HG02678 (cell line): ENCODE measurements at regions not wholly inside any gene's neighbourhood (a gene's known extent, or its start where the extent isn't known, plus 50 kb on each side); places are given as distances from the start of the nearest gene placed in this dataset.
"Not testable (repeated sequence)": the region's sequence is repeated elsewhere in the genome, so short reads cannot be mapped to it uniquely, and the experiment has no call there.

ENCODE experiments used
- ATAC-seq: cut with Tn5 transposase; IDR thresholded peaks from one replicate; pipeline ENCODE4 v1.9.1; 2021; ENCODE audit warnings: mild to moderate bottlenecking, moderate library complexity; ENCODE audit not compliant: unreplicated experiment

DNA sequence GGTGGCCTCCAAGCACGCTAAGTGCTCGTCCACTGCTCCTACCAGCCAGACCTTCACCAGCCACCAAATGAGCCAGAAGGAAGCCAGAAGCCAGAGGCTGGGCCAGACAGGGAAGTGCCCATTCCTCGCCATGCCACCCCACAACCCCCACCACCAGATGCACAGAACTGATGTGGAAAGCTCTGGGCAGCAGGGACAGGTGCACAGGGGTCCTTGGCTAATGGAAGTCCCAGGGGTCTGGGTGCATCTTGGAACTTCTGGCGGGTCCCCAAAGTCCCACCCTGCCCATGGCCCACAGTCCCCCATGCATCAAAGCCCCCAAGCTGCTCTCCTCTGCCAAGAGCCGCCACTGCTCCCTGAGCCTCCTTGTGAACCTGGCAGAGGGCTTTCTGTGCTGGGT, 173.1 kb upstream of the ID2 start:
- no peak for ATAC-seq

DNA sequence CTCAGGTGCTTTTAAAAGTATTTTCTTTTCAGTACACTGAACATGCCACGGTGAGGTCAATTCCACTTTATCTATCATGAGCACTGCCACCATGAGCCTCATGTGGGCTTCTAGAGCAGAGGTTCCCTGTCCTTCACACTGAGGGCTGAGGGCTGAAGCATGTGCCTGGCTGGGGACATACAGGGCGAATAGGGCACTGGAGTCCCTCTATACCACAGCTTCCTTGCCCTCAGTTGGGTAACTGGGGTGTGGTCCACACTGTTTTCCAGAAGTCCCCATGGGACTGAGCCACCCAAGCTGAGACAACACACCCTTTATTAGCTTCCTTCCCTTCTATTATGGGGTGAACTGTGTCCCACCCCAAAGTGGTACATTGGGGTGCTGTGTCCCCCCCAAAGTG, 172.2 kb upstream of the ID2 start:
- ATAC-seq: no peak

DNA sequence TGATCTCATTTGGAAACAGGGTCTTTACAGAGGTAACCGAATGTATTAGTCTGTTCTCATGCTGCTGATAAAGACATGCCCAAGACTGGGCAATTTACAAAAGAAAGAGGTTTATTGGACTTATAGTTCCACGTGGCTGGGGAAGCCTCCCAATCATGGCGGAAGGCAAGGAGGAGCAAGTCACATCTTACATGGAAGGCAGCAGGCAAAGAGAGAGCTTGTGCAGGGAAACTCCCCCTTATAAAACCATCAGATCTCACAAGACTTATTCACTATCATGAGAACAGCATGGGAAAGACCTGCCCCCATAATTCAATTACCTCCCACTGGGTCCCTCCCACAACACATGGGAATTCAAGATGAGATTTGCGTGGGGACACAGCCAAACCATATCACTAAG, 171.8 kb upstream of the ID2 start:
- ATAC-seq: not testable (repeated sequence)

DNA sequence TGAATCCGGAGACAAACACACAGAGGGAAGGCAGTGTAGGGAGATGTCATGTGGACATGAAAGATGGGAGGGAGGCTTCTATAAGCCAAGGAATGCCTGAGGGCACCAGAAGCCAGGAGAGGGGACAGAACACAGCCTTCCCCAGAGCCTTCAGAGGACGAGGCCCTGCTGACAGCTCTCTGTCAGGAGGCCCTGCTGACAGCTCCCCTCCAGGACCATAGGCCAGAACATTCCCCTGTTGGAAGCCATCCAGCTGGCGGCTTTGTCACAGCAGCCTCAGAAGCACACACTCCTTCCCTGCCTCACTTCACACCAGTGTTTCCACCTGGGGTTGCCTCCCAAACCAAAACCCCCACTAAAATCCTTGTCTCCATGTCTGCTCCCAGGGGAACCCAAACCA, 171.3 kb upstream of the ID2 start:
- ATAC-seq: no peak

DNA sequence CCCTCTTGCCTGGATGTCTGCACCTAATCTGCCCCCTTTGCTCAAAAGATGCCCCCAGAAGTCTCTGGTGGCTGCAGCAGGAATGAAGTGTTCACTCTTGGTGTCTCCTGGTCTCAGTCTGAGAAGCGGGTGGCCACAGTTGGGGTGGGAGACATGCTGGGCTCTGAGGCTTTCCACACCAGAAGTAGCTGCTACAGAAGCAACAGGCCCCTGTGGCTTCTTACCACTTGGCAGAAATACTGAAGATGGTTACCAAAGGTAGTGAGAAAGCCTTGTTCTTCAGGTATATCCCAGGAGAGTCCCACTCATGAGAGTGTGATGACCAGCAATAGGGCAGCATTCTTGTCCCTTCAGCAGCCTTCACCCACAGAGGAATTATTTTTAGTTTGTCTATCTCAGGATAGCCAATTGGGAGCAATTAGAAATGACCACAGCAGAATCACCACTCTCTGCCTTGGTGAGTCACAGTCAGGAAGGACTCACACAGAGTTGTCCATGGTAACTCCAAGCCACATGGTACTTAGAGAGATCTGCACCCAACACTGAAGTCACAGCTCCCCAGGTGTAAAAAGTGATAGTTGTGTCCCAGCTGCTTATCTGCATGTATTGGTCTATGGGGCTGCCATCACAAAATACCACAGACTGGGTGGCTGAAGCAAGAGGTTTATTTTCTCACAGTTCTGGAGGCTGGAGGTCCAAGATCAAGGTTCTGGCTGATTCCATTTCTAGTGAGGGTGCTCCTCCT, 169.8 kb upstream of the ID2 start:
- no peak for ATAC-seq

DNA sequence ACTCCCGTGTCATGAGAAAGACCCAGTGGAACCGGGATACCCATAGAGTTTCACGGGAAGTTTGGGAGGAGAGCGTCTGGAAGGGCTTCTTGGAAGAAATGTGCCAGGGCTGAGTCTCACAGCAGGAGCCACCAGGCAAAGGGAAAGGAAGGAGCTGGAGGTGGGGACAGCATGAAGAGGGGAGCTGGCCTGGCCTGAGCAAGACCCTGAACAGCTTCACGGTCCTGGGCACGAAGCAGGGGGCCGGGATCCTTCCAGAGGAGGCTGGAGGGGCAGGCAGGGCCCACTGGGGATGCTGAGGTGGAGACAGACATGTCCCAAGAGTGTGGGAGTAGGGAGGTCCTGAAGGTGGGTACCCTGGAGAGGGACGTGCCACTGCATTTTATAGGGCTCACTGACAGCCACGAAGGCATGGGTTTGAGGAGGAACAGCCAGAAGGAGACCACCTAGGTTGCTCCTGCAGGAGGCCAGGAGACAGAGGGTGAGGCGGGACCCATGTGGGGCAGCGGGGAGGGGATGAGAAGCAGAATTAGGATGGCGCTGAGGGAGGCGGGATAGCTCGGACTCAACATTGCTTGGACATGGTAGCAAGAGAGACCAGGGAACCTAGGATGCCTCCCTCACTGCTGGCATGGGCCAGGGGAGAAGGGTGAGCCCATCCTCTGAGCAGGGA, 168.1 kb upstream of the ID2 start:
- ATAC-seq: no peak

DNA sequence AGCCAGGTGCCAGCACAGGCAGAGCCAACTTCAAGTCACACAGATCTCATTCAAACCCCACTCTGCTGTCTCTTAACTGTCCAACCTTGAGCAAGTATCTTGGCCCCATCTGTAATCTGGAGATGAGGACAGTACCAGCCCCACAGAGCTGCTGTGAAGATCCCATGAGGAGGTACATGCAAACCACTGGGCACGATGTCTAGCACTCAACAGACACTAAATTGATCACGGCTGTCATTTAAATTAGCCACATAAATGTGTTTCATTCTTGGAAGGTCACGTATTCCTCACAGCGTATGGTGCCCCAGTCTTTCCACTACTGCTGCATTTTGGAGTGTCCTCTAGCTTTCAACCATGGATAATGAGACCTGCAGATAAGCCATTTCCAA, 167.6 kb upstream of the ID2 start:
- ATAC-seq: no peak

DNA sequence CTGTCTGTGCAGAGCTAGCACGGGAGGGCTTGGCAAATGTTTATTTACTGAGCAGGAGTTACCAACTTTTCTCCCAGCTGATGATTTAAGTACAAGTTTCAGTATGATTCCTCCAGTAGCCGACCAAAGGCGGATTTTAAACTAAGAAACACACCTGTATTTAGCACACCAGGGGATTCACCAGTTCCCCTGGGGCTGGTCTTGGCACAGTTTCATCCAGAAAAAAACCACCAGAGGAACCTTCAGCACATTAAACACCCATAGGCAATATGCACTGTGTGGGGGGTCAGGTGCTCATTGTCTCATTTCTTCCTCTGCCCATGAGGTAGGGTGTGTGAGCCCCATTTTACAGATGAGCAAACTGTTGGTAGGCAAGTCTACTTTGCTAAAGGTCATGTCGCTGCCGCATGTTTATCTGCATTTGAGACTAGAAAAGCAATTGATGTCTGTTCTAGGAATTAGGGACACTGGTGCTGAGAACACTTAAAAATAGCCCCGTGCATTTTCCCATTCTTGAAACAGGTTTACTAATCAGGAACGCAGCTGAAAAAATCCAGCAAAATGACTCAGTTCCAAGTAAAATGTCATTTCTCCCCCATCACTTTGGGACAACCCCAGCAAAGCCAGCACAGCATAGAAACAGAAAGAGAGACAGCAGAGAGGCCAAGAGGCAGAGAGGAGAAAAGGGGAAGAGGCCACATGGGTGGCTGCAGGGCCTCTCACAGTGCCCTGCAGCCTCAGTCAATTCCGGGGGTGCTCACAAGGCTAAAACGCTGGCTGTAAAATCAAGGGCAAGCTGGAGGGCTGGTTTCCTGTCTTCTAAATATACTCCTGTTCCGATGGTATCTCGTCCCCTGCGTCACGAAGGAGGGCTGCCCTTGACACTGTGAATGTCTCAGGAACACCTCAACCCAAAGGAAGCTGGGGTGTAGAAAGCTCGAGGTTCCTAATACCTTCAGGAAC, 166.8 kb upstream of the ID2 start:
- ATAC-seq: peak; percentile 66

DNA sequence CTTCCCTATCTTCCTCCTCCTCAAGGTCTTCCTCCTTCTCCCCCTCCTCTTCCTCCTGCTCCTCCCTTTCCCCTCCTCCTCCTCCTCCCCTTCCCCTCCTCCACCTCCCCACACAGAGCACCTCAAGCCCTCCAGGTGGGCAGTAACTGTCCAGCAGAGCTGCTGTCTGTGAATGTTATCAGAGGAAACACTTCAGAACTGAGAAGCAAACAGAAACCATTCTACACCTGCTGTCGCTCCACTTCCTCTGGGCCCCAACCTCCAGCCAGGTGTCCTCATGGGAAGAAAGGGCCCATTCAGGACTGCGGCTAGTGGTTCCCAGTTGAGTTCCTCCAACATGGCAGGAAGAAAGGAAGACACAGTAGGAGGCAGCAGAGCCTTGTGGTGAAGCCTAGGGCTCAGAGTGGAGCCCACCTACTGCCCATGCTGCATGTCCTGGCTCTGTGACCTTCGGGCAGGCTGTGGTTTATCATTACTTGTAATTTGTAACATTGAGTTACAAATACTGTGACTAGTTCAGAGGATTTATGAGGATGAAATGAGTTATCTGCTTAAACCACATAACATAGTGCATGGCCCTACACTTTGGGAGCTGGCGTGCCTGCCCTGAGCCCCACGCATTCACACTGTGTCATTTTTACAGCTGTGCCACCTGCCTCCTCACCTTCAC, 165.9 kb upstream of the ID2 start:
- ATAC-seq: peak; percentile 46

DNA sequence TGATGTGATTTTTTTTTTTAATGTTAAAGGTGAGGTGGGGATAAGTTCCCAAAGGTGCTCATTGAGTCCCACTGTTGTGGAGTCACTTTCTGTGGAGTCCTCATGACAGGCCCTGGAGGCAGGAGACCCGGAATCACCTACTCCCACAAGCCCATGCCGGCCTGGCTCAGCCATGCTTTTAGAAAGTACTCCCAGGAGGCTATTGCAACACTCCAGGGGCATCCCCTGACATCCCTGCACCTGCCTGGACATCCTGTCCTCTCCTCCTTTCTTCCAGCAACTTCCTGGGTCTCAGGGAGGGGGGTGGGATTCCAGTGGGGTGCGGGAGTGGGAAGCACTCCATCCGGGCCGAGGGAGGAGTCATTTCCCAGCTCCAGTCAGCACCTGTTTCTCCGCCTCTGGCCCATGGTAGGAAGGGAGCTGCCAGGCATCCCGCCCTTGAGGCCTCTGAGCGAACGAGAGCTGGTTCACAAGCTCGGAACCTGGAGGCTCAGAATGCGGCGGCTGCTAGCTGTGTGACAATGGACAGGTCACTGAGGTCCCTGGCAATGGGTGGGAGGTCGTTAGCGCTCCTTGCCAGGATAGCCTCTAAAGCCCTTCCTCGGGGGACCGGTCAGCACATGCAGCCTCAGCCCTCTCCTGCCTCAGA, 163.9 kb upstream of the ID2 start:
- no peak for ATAC-seq

DNA sequence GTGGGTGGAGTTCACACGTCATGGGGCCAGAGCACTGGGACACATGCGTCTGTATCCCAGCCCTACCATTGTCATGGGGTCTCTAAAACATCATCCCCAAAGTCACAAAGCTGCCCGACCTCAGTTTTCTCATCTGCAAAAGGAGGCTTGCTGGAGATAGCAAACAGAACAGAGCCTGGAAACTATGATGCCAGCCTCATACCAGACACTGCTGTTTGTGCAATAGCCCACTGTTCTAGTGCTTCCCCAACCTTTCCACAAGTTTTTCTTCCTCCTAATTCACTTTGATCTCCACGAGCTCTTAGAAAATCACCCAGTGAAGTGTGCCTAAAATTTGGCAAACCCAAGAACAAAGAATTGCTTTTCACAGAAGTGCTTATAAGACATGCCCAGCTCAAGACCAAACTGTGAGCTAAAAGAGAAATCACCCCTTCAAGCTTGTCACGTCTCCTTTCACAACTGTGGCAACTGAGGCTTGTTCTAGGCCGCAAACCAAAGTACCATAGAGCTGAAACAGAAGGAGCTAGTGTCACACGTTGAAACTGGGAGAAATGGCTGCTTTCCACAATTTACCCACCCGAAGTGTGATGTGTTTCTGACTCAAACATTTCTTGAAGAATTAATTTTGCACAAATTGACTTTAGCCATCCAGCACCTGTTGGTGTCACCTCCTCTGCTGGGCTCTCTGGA, 162.7 kb upstream of the ID2 start:
- no peak for ATAC-seq

DNA sequence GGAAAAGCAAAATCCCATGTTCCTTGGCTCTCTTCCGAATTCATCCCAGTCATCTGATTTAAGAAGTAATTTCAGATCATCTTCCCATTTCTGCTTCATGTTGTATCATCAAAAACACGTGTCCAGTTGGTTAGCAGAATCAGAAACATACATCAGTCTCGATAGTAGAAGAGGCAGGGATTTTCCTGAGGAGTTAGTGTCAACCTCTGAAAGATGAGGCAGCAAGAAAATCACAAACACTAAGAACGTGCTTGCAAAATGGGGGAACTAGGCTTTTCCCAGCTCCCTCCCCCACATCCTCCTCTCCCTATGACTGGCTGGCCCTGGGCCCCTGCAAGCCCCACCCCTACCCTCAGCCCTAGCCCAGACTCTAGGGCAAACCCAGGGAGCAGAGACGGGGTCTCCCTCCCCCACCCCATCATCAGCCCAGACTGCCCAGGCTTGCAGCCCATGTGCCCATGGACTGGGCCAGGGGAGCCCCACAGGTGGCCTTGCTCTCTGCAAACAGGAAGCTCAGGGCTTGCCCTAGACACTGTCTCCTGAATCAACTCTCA, 161.0 kb upstream of the ID2 start:
- no peak for ATAC-seq

DNA sequence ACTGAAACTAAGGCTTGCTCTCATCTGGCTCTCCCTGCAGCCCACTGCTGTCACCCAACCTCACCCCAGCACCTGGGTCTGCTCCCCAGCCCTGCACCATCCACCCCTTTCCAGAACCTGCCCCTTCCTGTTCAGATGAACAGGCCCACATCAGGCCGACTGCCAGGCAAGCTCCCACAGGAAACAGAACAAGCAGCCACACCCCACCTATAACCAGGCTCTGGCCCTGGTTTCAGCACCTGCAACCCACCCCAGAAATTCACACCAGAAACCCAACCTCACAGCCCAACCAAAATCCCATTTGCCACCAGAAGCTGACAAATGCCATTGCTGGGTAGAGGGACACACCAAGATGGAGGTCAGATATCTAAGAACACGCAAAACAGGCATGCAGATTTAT, 159.2 kb upstream of the ID2 start:
- no peak for ATAC-seq

DNA sequence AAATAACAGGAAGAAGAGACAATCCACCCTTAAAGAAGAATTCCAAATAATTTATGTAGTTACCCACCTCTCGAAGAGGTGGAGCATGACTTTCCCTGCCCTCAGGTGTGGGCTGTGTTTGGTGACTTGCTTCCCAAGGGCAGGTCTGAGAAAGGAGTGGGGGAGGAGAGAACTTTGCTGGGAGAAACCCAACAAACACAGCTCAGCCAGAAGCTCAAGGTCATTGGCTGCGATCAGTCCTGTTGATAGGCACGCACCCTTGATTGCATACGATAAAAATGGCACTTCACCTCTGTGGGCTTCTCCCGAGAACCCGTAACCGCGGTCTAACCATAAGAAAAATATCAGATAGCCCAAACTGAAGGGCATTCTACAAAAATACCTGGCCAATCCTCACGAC, 157.5 kb upstream of the ID2 start:
- ATAC-seq: no peak

DNA sequence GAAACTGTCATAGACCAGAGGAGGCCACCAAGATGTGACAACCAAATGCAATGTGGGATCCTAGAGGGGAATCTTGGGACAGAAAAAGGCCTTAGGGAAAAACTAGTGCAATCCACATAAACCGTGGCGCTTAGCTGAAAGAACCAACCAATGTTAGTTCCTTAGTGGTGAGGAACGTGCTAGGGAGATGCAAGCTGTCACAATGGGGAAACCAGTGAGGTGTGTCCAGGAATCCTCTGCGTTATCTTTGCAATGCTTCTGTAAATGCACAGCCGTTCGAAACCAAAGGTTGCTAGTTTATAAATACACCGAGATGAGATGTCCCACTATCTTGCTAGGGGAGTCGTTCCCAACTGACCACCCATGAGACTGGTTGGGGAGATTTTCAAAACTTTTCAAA, 157.0 kb upstream of the ID2 start:
- ATAC-seq: no peak

DNA sequence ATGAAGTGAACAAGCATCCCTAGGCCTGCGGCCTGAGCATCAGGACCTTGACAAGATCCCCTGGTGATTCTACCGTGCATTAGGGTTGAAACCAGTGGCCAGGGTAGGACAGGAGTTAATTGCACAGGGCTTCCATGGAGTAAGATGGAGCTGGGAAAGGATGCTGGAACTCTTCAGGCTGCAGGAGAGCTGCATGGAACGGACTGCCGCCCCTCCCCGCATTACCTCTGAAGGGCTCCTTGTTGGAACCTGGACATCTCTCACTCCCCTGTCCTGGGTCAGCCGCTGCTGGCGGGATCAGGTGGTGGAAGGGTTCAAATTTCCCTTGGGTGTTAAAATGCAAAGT, 156.6 kb upstream of the ID2 start:
- no peak for ATAC-seq

DNA sequence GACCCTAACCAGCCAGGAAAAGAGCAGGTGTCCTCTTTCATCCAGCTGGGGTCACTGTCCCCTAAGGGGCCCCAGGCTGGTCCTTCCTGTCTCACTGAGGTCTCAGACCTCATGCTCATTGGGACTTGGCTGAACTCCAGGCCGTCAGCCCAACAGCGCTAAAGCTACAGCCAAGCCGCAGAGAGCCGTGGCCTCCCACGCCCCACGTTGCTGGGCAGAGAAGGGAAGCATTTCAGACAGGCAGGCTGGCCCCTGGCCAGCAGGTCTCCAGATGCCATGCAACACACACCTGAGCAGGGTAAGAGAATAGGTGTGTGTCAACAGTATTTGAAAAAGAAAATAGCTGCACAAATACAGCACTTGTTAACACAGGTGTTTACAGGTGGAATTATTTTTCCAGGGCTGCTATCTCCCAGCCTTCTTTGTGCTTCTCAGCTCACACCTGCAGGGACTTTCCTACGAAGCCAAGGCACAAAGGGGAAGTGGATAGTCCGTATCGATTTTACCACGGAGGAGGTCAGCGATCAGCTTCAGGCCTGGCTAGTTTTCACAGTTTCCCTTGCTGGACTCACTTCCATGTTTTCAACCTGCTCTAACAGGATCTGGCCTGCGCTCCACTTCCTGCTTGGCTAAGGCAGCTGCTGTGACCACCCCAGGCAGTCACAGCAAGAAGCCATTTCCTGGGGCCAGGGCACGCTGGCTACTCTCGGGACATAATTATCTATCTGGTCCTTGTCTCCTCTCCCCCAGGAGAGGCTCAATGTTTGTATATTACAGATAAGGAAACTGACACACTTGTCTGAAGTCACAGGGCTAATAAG, 156.1 kb upstream of the ID2 start:
- ATAC-seq: peak; percentile 77

DNA sequence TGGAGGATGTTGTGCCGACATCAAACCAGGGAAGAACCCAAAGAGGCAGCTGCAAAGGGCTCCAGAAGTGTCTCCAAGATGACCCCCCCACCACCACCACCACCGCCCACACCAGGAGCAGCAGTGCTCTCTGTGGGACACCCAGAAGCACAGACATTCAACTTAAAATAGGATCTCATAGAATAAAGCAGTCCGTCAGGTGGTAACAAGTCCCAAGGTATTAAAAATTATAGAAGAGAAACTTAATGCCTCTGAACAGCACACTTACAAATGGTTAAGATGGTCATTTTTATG, 155.5 kb upstream of the ID2 start:
- no peak for ATAC-seq

DNA sequence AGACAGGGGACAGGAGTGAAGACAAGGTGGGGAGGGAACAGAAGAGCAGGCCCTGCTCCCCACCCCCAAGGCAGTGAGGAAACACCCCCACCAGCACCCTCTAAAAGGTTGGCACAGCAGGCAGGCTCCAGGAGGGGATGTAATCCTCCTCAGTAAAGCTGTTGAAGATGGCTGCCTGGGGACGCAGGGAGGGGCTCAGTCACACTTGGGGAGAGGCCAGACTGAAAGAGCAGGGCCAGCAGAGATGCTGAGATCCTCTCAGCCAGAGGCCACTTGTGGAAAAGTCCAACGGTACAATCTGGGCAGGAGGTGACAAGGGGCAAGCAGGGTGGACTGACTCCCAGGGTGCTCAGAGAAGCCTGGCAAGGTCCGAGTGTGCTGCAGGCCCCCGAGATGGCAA, 154.8 kb upstream of the ID2 start:
- ATAC-seq: no peak
